ENCODE measurements at regions not wholly inside any gene's neighbourhood (a gene's known extent, or its start where the extent isn't known, plus 50 kb on each side); places are given as distances from the start of the nearest gene placed in this dataset.

GRCh38 chr2:155846259-155846658, 486.3 kb downstream of the NR4A2 start:
- TF ChIP-seq ZNF561 (tag by site-specific recombination; IDR thresholded peaks at IDR 0.05; ENCODE audit: borderline replicate concordance) = no peak
- no peak for TF ChIP-seq ZNF791 (tag by site-specific recombination; IDR thresholded peaks at IDR 0.05)
- no peak for TF ChIP-seq ZFP41 (tag by site-specific recombination; IDR thresholded peaks at IDR 0.05; ENCODE audit: borderline replicate concordance)
- TF ChIP-seq ZNF214 (tag by site-specific recombination; IDR thresholded peaks at IDR 0.05; ENCODE audit: borderline replicate concordance) = no peak
- no peak for TF ChIP-seq ZNF266 (tag by site-specific recombination; IDR thresholded peaks at IDR 0.05; ENCODE audit: low read depth)
- no peak for TF ChIP-seq PATZ1 (tag by site-specific recombination; IDR thresholded peaks at IDR 0.05)
- no peak for TF ChIP-seq KLF9 (tag by site-specific recombination; IDR thresholded peaks at IDR 0.05; ENCODE audit: low read depth)
- no peak for TF ChIP-seq ZNF211 (tag by site-specific recombination; IDR thresholded peaks at IDR 0.05; ENCODE audit: low read depth)
- TF ChIP-seq ZNF639 (tag by site-specific recombination; IDR thresholded peaks at IDR 0.05) = no peak
- TF ChIP-seq ZNF585B (tag by site-specific recombination; IDR thresholded peaks at IDR 0.05) = no peak
- no peak for TF ChIP-seq ZNF274 (IDR thresholded peaks at IDR 0.05; ENCODE audit: low read length)
- TF ChIP-seq ZNF274 (tag by site-specific recombination; IDR thresholded peaks at IDR 0.05; ENCODE audit: borderline replicate concordance) = no peak
- TF ChIP-seq ZBTB48 (tag by site-specific recombination; IDR thresholded peaks at IDR 0.05) = no peak
- no peak for TF ChIP-seq ZNF239 (tag by site-specific recombination; IDR thresholded peaks at IDR 0.05)
- no peak for TF ChIP-seq ZNF692 (tag by site-specific recombination; IDR thresholded peaks at IDR 0.05)
- TF ChIP-seq ZNF830 (tag by site-specific recombination; IDR thresholded peaks at IDR 0.05; ENCODE audit: low read depth) = no peak
- TF ChIP-seq ZNF629 (tag by site-specific recombination; IDR thresholded peaks at IDR 0.05) = no peak
- no peak for TF ChIP-seq KLF17 (tag by site-specific recombination; IDR thresholded peaks at IDR 0.05)
- Histone ChIP-seq H3K27ac (ENCODE audit: extremely low read depth, low read depth, low read length) (no peak overlapping the region), H3K36me3 (ENCODE audit: control insufficient read depth in 2 of 2, insufficient read depth in 1 of 2, low read length in 2 of 2) (no peaks in the 10 kb centered on the region), H3K9me3 (ENCODE audit: control insufficient read depth, insufficient read depth, low read depth, low read length) (no peaks in the 10 kb centered on the region), H3K4me3 (ENCODE audit: low read depth, low read length) (no peak overlapping the region), H3K4me1 (ENCODE audit: control insufficient read depth, insufficient read depth, low read length) (no peaks in the 10 kb centered on the region)
- ChIA-PET CTCF (no interaction called here), POLR2A (no interaction called here)

- no peak overlapping the region for H3K4me3 ChIP-seq (ENCODE audit: low read depth, low read length)
- CTCF ChIA-PET = no interaction called here
- POLR2A ChIA-PET = no interaction called here
- TF ChIP-seq REPIN1 (tag by site-specific recombination; IDR thresholded peaks at IDR 0.05; ENCODE audit: low read depth) = no peak
- no peak for TF ChIP-seq GLI2 (tag by site-specific recombination; IDR thresholded peaks at IDR 0.05; ENCODE audit: borderline replicate concordance, low read depth)
- TF ChIP-seq ZBTB6 (tag by site-specific recombination; IDR thresholded peaks at IDR 0.05) = no peak
- no peak for TF ChIP-seq ZNF747 (tag by site-specific recombination; IDR thresholded peaks at IDR 0.05)
- TF ChIP-seq ZSCAN16 (tag by site-specific recombination; IDR thresholded peaks at IDR 0.05) = no peak
- TF ChIP-seq ZNF292 (tag by site-specific recombination; IDR thresholded peaks at IDR 0.05; ENCODE audit: borderline replicate concordance, low read depth) = no peak
- TF ChIP-seq HOXD13 (CRISPR knock-in tag; IDR thresholded peaks at IDR 0.05; ENCODE audit: borderline replicate concordance) = no peak
- TF ChIP-seq ZFHX2 (tag by site-specific recombination; conservative IDR thresholded peaks at IDR 0.05) = no peak
- TF ChIP-seq KLF17 (tag by site-specific recombination; IDR thresholded peaks at IDR 0.05) = no peak
- no peak for TF ChIP-seq ZNF423 (tag by site-specific recombination; IDR thresholded peaks at IDR 0.05)
- TF ChIP-seq ZNF629 (tag by site-specific recombination; IDR thresholded peaks at IDR 0.05) = no peak
- no peak for TF ChIP-seq ZNF544 (tag by site-specific recombination; IDR thresholded peaks at IDR 0.05)
- no peak for TF ChIP-seq KLF7 (tag by site-specific recombination; IDR thresholded peaks at IDR 0.05; ENCODE audit: borderline replicate concordance)
These were observed 488.1 kb downstream of the NR4A2 start for GRCh38 chr2:155844461-155844860.

More at GRCh38 chr2:155844461-155844860, 488.1 kb downstream of the NR4A2 start:
- no peaks in the 10 kb centered on the region for H3K4me1 ChIP-seq (ENCODE audit: control insufficient read depth, insufficient read depth, low read length)
- H3K36me3 ChIP-seq (ENCODE audit: control insufficient read depth in 2 of 2, insufficient read depth in 1 of 2, low read length in 2 of 2) = no peaks in the 10 kb centered on the region
- no peaks in the 10 kb centered on the region for H3K9me3 ChIP-seq (ENCODE audit: control insufficient read depth, insufficient read depth, low read depth, low read length)
- no peak overlapping the region for H3K27ac ChIP-seq (ENCODE audit: extremely low read depth, low read depth, low read length)
